GM12873 (cell line): ENCODE measurements at regions not wholly inside any gene's neighbourhood (a gene's known extent, or its start where the extent isn't known, plus 50 kb on each side); places are given as distances from the start of the nearest gene placed in this dataset.

Experiments used
- CTCF ChIP-seq: IDR thresholded peaks from 2 replicates; pipeline ENCODE4 v1.5.1; 2012; ENCODE audit warnings: low read depth, mild to moderate bottlenecking, moderate library complexity, low read length, control low read depth; ENCODE audit not compliant: insufficient read depth; ENCODE audit errors: missing control alignments

DNA sequence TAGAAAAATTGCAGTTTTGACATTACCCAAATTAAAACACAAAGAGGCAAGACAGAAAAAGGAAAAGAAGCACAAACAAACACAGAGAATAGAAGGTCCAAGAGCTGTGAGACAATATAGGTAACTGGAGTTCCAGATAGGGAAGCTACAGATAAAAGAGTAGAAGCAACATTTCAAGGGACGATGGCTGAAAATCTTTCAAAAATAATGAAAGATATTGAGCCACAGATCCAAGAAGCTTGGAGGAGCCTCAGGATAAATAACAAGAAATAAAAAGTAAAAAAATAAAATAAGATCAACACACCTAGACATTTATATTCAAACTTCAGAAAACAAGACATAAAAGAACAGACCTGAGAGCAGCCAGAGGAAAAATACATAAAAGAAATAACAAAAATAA lies 164.9 kb downstream of the FNDC1 start:
- no peak for TF ChIP-seq CTCF

DNA sequence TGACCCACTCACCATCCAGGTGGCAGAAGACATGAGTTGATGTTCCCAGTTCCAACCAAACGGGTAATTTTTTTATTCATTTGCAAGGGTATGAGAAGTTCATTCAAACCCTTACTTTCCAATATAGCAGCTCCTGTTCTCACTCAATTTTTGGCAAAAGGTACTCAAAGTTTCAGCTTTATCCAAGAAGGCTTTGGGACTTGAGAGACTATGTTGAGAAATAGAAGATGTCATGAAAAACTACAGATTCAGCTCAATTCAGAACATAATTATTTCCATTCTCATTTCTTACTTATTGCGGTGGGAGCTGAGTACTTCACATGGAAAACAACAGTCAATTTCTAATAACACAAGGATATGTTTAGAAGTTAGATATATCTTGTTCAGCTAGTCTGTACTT lies 162.3 kb downstream of the FNDC1 start:
- no peak for TF ChIP-seq CTCF

GRCh38 chr6:159329081-159329480 lies 159.9 kb downstream of the FNDC1 start:
- no peak for TF ChIP-seq CTCF

- no peak for TF ChIP-seq CTCF
Measured at GRCh38 chr6:159328052-159328451, 158.9 kb downstream of the FNDC1 start.

DNA sequence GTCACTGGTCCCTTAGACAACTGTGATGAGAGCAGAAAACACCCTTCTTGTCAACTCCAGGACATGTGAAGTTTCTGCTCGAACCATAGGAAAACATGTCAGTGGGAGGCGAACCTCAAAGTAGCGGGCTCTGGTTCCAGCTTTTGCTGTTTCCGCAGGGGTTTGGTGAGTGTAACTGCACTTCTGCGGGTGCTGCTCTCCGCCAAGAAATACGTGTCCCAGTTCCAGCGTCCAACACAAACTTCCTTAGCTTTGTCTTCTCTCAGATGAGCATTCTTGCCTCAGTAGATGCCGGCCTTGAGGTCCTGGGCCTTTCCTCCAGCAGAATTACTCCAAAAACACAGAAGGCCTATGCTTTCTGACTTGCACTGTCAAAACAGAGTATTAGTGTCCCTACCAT lies 156.3 kb downstream of the FNDC1 start:
- TF ChIP-seq CTCF = no peak

- TF ChIP-seq CTCF = no peak
Measured at GRCh38 chr6:159324596-159324995, 155.4 kb downstream of the FNDC1 start.
